HG02981 (cell line): ENCODE measurements at regions not wholly inside any gene's neighbourhood (a gene's known extent, or its start where the extent isn't known, plus 50 kb on each side); places are given as distances from the start of the nearest gene placed in this dataset.

Experiments used
- ATAC-seq: cut with Tn5 transposase; IDR thresholded peaks from one replicate; pipeline ENCODE4 v1.9.1; 2021; ENCODE audit warnings: mild to moderate bottlenecking, moderate library complexity; ENCODE audit not compliant: unreplicated experiment

DNA sequence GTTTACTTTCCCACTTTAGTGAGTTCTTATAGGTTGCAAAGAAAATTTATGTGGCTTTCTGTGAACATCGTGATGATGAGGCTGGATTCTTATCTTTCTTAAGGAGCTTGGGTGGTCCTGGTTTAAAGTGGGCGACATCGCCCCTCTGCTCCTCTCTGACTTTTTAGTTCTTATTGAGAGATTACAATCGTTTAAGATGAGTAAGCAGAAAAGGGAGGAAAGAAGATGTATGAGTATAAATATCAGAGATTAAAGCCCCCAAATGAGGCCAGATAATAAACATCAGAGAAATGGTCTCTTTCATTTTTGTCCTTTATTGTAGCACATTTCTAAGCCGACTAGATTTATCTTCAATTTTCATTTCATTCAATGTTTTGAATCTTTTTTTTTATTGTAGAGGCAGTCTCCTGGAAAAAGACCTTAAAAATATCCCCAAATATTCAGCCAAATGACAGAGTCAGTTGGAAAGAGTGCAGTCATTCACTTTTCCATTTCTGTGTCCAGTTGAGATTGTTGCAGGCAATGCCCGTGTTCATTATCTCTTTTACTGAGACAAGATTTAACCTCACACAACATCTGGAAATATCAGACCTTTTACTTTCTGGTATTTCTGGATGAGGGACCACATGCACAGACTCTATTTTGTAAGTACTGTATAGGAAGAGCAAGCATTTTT lies 62.0 kb upstream of the PDE7B start:
- ATAC-seq, result no peak

DNA sequence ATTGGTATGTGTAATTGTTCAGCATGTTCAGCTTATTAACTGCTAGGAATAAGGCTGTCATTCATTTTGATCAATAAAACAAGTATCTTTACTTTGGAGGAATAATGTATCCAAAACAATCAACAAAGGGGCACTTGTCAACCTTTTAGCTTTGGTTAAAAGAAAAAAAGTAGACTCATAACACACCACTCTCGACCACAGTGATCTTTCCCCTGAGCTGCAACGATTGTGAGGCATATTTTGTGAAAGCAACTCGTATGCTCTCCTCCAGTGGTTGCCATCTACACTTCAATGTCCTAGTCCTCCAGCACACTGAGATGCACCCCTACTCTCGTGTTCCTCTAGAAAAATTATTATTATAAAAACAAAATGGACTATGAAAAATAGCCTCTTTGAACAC lies 60.1 kb upstream of the PDE7B start:
- ATAC-seq, result no peak

DNA sequence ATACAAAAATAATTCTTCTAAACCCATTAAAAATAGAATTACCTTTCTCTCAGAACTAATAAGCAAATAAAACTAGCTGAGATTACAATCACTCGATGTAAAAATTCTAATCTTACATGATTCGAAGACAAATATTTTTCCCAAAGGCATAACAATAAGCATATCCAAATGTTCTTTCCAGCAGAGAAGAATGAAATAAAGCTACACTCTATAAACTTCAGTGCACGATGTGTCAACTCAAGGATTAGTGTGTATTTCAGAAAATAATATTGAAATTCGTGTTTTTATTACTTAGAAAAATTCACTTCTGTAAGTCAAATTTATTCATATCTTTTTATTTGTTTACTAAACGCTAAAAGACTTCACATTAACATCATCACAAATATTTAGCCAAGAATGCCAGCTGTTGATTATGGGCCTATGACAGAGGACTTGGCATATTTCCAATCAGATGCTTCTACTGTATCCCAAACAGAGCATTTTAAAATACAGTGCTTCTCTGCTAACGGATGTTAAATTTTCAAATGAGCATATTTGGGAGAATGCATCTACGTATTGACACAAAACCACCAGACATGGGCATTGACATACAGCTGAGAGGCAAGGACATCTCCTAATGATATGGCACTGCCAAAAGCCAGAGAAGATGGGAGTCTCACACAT lies 54.7 kb upstream of the PDE7B start:
- no peak for ATAC-seq

DNA sequence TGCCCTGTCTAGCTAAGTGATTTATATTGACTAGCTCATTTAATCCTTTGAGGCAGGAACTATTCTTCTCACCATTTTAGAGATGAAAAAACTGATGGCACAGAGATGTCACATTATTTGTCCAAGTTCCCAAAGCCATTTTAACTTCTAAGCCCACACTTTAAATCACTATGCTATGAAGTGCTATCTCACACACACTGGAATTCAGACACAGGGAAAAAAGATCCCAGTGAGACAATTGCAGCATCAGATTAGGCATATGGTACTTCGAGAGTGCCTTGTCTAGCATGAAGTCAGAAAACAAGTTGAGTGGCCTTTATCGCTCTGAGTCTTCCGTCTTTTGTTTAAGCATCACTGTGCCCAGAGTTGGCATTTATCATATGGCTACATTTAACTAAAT lies 54.1 kb upstream of the PDE7B start:
- no peak for ATAC-seq

DNA sequence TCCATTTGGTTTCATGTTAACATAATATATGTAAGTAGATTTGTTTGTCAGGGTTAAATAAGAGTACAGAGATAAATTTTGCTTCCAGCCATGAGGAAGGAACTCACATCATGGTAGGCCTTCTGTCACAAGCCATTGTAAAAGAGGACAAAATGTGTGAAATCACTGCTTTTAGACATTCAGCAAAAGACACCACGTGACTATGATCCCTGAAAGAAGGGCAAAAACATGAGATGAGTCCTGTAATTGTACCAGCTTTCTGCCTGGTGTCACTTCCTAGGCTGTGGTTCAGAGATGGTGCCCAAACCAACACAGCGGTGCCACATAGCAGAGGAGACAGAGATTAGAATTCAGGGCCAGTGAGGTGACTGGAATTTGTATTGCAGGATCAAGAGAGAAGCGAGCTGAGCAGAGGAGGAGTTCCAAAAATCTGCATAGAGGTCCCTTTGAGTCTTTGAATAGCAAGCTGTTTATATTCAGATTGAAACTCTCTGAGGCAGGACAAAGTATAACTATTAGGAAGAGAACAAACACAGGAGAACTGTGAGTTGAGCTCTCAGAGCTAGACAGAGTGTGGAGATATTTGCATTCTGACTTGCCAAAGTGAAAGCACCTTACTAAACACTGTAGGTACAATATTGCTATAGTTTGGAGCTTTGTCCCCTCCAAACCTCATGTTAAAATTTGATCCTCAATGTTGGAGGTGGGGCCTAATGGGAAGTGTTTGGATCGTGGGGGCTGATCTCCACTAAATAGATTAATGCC lies 52.6 kb upstream of the PDE7B start:
- ATAC-seq, result no peak
